ENCODE measurements at regions not wholly inside any gene's neighbourhood (a gene's known extent, or its start where the extent isn't known, plus 50 kb on each side); places are given as distances from the start of the nearest gene placed in this dataset.
"Not testable (repeated sequence)": the region's sequence is repeated elsewhere in the genome, so short reads cannot be mapped to it uniquely, and the experiment has no call there.

- DNase-seq (ENCODE audit: extremely low spot score, insufficient read length, low read depth) (no peak), FAIRE-seq (no peak)
Observed at GRCh38 chr3:39558775-39559306, 91.4 kb downstream of the MOBP start.

- no peak for DNase-seq (ENCODE audit: extremely low spot score, insufficient read length, low read depth)
- FAIRE-seq, result no peak
Observed at GRCh38 chr3:39559543-39559942, 92.1 kb downstream of the MOBP start.

GRCh38 chr3:39568508-39568907, 101.0 kb downstream of the MOBP start:
- FAIRE-seq (no peak), DNase-seq (ENCODE audit: extremely low spot score, insufficient read length, low read depth) (no peak)

GRCh38 chr3:39569095-39569494, 101.6 kb downstream of the MOBP start:
- FAIRE-seq, result no peak
- DNase-seq (ENCODE audit: extremely low spot score, insufficient read length, low read depth), result no peak

- FAIRE-seq, result no peak
- DNase-seq (ENCODE audit: extremely low spot score, insufficient read length, low read depth), result no peak
Observed at GRCh38 chr3:39573392-39573791, 105.9 kb downstream of the MOBP start.

GRCh38 chr3:39577541-39577940, 110.1 kb downstream of the MOBP start:
- DNase-seq (ENCODE audit: extremely low spot score, insufficient read length, low read depth), result no peak
- no peak for FAIRE-seq

GRCh38 chr3:39586215-39586614, 118.7 kb downstream of the MOBP start:
- DNase-seq (ENCODE audit: extremely low spot score, insufficient read length, low read depth); FAIRE-seq: not testable (repeated sequence)

GRCh38 chr3:39587113-39587512, 119.6 kb downstream of the MOBP start:
- DNase-seq (ENCODE audit: extremely low spot score, insufficient read length, low read depth), result no peak
- FAIRE-seq, result no peak

- FAIRE-seq (no peak), DNase-seq (ENCODE audit: extremely low spot score, insufficient read length, low read depth) (no peak)
Observed at GRCh38 chr3:39590806-39591205, 123.3 kb downstream of the MOBP start.

GRCh38 chr3:39592311-39593050, 125.0 kb downstream of the MOBP start:
- FAIRE-seq, result no peak
- no peak for DNase-seq (ENCODE audit: extremely low spot score, insufficient read length, low read depth)

- no peak for DNase-seq (ENCODE audit: extremely low spot score, insufficient read length, low read depth)
- FAIRE-seq, result no peak
Observed at GRCh38 chr3:39593341-39593740, 125.9 kb downstream of the MOBP start.

- FAIRE-seq, result no peak
- no peak for DNase-seq (ENCODE audit: extremely low spot score, insufficient read length, low read depth)
Observed at GRCh38 chr3:39601241-39601640, 133.8 kb downstream of the MOBP start.

- no peak for FAIRE-seq
- no peak for DNase-seq (ENCODE audit: extremely low spot score, insufficient read length, low read depth)
Observed at GRCh38 chr3:39605837-39606236, 138.4 kb downstream of the MOBP start.

- no peak for DNase-seq (ENCODE audit: extremely low spot score, insufficient read length, low read depth)
- no peak for FAIRE-seq
Observed at GRCh38 chr3:39626198-39626597, 158.7 kb downstream of the MOBP start.

GRCh38 chr3:39631136-39631535, 163.7 kb downstream of the MOBP start:
- FAIRE-seq (no peak), DNase-seq (ENCODE audit: extremely low spot score, insufficient read length, low read depth) (no peak)

- DNase-seq (ENCODE audit: extremely low spot score, insufficient read length, low read depth) (no peak), FAIRE-seq (no peak)
Observed at GRCh38 chr3:39637807-39638206, 170.3 kb downstream of the MOBP start.

- DNase-seq (ENCODE audit: extremely low spot score, insufficient read length, low read depth) (no peak), FAIRE-seq (no peak)
Observed at GRCh38 chr3:39638301-39638700, 170.8 kb downstream of the MOBP start.

GRCh38 chr3:39639344-39640236, 169.8 kb upstream of the MYRIP start:
- FAIRE-seq (no peak), DNase-seq (ENCODE audit: extremely low spot score, insufficient read length, low read depth) (no peak)

- DNase-seq (ENCODE audit: extremely low spot score, insufficient read length, low read depth) (no peak), FAIRE-seq (no peak)
Observed at GRCh38 chr3:39641274-39641673, 168.1 kb upstream of the MYRIP start.

GRCh38 chr3:39644176-39644575, 165.2 kb upstream of the MYRIP start:
- FAIRE-seq (no peak), DNase-seq (ENCODE audit: extremely low spot score, insufficient read length, low read depth) (no peak)

GRCh38 chr3:39651256-39651655, 158.2 kb upstream of the MYRIP start:
- not testable (repeated sequence) for FAIRE-seq; DNase-seq (ENCODE audit: extremely low spot score, insufficient read length, low read depth)

All from GM18507 (cell line).